NT2/D1 (cell line): ENCODE measurements at regions not wholly inside any gene's neighbourhood (a gene's known extent, or its start where the extent isn't known, plus 50 kb on each side); places are given as distances from the start of the nearest gene placed in this dataset.

Source experiments
- YY1 ChIP-seq: IDR thresholded peaks from 2 replicates; pipeline ENCODE4 v1.6.1; 2011; ENCODE audit not compliant: insufficient read length, insufficient read depth
- ZNF274 ChIP-seq: IDR thresholded peaks from 2 replicates; pipeline ENCODE4 v1.6.1; 2011; ENCODE audit warnings: mild to moderate bottlenecking, low read depth, low read length

- TF ChIP-seq YY1 (no peak), ZNF274 (no peak)
Measured at GRCh38 chr2:212901604-212902275, 249.7 kb downstream of the IKZF2 start.
